HS-5 (cell line): ENCODE measurements at regions not wholly inside any gene's neighbourhood (a gene's known extent, or its start where the extent isn't known, plus 50 kb on each side); places are given as distances from the start of the nearest gene placed in this dataset.

Experiments used
- DNase-seq: peaks from one replicate; pipeline ENCODE4 v3.0.0-alpha.2; 2012; ENCODE audit warnings: low read depth

DNA sequence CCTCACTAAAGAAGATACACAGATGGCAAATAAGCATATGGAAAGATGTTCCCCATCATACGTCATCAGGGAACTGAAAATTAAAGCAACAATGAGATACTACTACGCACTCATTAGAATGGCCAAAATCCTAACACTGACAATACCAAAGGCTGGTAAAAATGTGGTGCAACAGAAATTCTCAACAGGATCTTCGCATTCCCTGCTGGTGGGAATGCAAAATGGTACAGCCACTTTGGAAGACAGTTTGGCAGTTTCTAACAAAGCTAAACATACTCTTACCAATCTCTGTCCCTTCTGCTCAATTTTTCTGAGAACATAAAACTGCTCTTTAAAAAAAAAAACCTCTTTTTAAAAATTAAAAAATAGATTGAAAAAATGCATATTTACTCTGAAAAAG, 300.2 kb downstream of the FBXW7 start:
- no peak for DNase-seq

DNA sequence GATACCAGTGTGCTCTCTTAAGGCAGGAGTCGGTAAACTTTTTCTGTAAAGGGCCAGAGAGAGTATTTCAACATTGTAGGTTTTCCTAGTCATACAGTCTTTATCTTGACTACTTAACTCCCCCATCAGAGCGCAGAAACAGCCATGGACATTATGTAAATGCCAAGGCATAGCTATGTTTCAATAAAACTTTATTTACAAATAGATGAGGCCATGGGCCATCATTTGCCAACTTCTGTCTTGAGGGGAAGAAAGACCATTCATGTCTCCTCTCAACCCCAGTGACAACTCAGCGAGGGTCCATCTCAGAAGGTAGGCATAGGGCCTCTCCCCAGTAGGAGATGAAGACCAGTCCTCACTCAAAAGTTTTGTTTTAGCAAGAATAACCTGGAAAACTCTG, 301.3 kb downstream of the FBXW7 start:
- DNase-seq, result no peak

DNA sequence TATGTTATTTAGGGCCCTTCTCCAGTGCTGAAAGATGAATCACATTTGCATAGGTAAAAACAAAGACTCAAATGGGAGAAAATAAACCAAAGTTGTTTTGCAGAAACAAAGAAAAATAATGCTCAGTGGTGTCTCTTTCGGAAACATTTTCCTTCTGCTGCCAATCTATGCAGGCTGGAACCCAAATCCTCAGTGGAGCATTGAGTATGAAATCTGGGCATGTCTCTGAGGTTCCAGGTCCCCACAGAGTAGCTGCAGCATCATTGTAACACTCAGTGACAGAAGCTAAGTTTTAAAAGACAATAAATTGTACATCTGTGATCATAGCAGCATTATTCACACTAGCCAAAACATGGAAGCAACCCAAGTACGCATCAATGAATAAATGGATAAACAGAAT, 303.6 kb downstream of the FBXW7 start:
- no peak for DNase-seq

DNA sequence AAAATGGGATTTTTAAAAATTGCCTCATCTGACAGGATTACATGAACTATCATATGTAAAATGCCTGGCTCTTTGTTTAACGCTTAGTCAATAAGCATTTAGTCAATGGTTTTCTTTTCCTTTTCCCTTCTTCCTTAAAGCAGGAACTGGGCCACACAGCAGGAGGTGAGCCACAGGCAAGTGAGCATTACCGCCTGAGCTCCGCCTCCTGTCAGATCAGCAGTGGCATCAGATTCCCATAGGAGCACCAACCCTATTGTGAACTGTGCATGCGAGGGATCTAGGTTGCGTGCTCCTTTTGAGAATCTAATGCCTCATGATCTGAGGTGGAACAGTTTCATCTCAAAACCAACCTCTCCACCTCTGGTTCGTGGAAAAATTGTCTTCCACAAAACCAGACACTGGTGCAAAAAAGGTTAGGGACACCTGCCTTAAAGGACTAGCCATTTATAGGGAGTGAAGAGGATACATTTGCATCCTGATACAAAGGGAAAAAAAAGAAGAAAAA, 306.1 kb downstream of the FBXW7 start:
- no peak for DNase-seq

DNA sequence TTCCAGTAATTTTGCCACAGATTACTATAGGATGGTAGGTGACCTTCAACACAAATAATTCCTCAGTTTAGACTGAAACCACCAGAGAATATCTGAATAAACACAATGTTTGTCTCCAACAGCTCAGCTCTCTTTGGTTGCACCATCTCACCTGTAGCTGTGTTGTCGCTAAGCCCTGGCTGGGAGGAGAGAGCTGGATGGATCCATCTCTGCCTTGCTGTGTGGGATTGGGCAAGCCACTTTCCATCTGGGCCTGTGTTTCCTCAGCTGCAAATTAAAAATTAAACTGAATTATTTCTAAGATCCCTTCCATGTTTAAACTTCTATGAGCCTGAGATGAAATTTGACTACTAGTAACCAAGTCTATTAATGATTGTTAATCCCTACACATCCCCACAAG, 310.2 kb downstream of the FBXW7 start:
- DNase-seq, result no peak

DNA sequence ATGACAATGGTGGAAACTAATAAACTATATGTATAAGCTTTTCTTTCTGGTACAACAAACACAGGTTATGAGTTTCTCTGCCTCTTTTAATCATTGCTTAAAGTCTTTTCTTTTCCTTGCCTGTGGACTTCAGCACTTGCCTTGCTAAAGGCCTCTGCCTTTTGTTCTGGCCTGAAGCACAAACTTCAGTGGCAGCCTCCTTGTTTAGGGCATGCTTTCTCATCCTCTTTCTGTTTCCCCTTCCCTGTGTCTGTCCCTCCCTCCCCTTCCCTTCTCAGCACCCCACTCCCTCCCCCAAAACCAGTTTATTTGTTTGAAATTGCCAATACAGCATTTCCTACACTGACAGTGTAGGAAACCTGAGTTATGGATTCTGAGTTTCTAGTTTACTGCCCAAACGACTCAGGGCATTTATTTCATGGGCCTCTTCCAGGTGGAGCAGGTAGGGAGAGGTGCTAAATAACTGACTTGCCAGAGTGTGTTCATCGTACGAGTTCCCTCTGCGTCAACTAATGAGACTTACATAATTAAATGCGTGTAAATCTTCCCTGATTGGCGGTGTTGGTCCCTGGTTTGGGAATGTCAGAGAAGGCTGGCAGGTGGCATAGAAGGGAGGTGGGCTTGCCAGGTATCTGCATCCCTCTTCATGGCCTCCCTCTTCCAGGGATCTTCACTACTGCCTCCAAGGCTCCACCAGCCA, 311.0 kb downstream of the FBXW7 start:
- no peak for DNase-seq

DNA sequence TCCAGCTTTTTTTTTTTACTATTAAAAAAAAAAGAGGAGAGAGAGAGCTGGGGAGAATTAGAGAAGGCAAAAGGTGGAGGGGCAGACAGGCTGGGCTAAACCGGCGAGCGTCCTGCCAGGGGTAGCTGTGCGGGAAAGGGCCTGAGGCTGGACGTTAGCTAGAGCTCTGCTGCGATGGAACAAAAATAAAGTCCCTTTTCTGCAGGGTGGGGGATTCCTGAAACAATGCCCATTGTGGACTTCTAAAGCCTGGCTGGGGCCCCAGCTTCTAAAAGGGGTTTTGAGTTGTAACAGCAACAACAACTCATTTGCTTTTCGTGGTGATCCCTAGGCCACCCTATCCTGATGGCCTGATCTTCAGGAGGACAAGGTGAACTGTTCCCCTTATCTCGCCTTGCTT, 311.7 kb downstream of the FBXW7 start:
- DNase-seq, result no peak

DNA sequence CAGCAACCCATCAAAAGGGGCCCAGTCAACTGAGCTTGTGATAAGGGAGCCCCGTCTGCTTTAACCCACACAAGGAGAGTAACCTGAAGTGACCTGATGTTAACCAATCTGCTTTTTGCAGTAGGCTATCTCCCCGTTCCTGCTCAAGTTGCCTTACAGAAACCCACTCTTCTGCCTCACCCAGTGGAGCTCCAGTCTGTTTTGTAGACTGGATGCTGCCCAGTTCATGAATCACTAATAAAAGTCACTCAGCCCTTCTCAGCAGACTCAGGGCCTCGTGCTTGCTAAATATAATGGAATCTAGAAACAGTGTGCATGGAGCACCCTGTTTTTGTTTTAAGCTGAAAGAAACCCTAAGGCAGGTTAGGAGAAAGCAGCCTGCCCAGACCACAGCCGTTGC, 312.3 kb downstream of the FBXW7 start:
- no peak for DNase-seq

DNA sequence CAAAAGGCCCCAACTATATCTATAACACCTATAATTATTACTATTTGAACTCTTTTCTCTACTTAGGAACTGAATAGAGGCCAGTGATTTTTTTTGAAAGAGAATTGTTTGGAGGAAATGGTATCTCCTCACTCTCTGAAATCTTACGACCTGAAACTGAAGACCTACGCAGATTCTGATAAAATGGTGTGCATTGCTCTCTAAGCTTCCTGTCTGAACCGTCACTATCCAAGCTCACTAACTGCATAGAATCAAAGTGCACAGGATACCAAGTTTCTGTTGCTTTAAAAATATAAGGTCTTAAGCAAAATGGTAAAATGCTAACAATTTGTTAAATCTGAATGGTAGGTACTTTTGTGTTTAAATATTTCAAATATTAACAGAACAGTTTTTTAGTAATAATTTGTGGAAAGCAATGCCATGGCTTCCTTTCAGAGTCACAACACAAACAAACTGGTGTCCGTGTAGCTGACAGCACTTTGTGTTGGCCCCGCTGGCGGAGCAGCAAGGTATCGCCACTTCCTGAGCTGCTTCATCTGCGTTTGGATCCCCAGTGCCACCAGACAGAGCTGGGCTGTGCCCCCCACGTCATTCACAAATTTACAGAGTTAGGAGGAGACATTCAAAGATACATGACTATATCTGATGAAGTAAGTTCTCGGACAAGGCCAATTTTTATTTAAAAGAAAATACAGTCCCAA, 313.9 kb downstream of the FBXW7 start:
- DNase-seq, result no peak

DNA sequence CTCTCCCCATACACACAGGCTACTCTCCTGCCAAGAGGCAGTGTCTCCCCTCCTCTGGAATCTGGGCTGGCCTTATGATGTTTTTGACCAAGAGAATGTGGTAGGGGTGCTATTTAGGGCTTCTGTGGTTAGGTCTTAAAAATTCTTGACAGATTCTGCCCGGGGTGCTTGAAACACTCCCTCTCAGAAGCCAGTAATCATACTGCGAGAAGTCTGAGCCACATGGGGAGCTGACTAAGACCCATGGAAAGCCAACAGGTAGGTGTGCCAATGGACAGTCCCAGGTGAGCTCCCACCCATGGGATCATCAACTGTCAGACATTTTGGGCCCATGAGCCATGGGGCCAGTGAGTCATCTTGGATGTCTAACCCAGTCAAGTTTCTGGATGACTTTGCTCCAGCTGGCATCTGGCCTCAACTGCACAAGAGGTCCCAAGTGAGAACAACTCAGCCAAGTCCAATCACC, 315.7 kb downstream of the FBXW7 start:
- DNase-seq, result no peak

DNA sequence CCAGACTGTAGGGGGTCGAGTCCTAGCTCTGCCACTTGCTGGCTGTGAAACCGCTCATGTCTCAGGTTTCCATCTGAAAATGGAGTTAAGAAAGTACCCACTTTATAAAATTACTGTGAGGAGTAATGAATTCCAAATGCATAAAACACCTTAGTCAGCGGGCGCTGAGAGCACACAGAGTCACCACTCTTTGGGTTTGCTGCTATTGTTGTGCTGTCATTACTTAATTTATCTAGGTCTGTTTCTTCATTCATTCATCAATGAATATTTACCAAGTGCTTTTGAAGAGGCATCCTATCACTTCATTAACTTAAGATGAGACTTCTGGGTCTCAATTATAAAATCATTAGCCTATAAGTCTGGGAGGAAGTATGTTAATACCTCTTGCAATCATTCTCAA, 317.3 kb downstream of the FBXW7 start:
- DNase-seq, result no peak

DNA sequence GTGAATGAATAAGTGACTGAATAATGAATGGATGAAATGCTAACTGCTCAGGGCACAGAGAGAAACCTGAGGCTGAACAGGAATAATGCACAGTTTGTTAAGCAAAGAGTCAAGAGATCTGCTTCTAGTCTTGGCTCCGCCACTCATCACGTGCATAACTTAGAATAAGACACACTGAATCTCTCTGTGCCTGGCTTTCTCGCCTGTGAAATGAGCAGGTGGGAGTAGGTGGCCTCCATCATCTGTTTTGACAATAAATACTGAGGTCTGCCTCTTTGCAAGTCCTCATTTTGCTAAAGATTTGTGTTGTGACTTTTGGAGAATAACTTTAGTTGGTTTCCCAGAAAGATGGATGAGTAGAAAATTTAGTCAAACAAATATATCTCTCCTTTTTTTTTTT, 318.0 kb downstream of the FBXW7 start:
- DNase-seq, result no peak

DNA sequence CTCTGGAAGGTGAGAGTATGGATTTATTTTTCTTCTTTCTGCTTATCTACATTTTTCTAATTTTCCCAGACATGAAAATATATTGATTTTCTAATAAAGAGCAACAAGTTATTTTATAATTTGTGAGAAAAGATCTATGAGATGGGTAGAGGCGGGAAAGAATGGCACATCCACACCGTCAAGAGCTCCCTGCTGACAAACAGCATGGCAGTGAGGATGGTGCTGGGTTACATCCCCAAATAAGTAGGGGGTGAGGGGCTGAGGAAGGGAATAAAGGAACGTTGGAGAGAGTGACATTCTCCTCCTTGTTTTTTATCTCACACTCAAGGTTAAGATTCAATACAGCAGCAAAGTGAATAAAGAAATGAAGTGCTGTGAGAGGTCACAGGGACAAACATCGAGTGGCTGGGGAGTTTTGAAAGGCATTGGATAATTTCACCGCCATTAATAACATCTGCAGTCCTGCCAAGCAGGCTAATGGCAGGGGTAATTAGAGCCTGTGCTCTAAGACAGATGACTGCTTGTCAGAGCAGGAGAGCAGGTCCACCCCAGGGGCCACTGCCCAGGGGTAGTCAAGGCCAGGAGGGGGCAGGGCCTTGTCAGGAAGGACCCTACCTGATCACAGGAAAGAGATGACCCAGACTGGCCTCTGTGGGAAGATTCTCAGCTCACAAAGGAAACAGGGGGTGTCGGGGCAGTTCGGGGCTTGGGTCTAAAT, 323.8 kb downstream of the FBXW7 start:
- no peak for DNase-seq

DNA sequence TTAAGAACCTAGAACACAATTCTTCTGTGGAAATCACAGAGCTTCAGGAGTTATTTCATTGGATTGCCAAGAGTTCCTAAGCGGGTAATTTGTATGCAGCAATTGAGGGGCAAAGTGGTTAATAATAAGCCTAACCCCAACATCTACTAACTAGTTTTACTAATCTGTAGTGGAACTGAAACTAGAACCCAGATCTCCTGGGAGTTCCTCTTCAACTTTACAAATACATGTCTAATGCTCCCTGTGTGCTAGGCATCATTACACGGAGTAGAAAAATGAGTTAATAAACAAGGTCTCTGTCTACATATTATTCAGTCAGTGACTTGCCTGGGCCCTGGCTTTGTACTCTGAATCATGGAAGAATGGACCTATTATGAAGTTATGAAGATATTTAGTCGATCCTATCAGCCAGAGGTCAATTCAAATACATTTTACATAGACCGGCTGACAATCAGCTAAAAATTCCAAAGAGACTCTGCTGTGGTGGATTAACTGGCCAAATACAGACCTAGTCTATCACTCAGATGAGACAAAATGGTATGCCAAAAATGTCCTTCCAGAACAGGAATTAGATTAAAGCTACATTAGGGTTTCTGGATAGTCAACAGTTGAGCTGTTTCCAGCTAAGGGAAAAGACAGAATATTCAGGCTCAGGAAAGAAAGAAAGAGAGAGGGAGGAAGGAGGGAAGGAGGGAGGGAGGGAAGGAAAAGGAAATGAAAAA, 326.0 kb downstream of the FBXW7 start:
- no peak for DNase-seq

DNA sequence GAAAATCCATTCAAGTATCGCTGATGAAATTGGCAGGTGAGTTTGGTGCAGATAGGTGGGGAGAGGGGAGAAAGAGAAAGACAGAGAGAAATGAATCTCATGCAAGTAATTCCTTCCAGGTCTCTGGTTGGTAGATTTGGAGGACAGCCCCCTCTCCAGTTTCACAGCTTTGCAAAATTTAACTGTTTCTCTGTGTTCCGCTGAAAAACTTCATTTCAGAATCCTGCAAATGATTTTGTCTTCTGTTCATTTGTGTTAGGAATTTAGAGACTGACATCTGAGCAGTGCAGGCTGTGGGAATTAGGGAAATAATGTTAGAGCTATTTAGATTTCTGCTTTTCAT, 328.5 kb downstream of the FBXW7 start:
- no peak for DNase-seq

DNA sequence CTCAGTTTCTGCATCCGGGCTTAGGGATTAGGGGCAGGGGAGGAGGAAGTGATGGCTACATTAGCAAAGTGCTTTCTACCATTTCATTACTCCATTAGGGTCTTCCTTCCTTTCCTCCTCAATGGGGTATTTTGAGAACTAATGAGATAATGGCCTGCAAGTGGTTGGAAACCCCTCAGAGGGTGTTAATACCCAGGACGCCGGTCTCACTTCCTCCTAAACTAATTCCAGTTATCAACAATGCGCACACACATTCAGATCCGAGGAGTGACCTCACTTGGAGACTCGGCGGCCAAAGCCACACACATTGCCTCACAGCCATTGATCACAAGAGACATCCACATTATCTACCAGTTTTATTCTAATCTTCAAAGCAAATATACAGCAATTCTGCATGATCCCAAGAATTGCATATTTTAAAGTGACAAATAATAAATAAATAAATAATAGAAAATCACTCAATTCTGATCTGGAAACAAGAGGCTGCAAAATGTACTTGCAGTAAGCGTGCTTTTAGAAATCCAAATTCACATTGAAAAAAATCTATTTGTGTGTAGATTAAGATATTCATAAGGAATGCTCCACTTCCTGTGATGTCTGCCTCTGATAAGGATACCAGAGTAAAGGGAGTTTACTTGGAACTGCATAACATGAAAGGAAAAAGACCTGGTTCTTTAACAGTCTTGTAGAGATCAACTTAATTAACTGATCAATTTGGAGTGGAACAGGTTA, 329.1 kb downstream of the FBXW7 start:
- no peak for DNase-seq

DNA sequence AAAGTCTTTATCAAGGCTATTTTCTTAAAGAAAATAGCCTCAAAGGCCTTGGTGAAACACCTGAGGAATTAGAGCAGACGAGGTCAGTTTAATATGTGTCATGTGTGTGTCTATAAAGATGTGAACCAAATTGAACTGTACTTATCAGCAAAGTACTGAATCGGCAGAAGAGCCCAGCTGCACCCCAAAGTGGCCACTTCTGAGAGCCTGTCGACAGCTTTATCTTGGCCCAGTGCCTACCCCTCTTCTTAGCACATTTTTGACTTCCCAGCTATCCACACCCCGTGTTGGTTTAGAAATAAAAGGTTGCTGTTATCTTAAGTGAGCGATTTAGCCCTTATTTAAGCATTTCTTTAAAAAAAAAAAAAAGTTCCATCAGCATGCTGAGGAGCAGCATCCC, 329.7 kb downstream of the FBXW7 start:
- DNase-seq, result no peak

DNA sequence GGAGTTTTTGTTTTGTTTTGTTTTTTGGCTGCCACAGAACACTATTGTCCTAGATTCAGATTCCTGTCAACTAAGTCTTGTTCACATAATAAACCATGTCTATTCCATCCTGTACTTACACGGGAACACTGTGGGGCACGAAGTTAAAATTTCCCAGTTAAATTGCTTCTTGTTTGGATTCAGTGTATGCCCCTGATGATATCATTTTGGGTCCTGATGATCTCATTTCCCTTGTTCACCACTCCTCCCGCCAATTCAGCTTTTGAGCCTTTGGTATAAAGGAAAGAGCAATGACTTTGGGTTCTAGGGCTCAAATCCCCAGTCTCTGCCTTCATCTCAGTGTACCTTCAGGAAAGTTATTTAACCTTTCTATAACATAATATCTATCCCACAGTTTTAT, 333.5 kb downstream of the FBXW7 start:
- no peak for DNase-seq

DNA sequence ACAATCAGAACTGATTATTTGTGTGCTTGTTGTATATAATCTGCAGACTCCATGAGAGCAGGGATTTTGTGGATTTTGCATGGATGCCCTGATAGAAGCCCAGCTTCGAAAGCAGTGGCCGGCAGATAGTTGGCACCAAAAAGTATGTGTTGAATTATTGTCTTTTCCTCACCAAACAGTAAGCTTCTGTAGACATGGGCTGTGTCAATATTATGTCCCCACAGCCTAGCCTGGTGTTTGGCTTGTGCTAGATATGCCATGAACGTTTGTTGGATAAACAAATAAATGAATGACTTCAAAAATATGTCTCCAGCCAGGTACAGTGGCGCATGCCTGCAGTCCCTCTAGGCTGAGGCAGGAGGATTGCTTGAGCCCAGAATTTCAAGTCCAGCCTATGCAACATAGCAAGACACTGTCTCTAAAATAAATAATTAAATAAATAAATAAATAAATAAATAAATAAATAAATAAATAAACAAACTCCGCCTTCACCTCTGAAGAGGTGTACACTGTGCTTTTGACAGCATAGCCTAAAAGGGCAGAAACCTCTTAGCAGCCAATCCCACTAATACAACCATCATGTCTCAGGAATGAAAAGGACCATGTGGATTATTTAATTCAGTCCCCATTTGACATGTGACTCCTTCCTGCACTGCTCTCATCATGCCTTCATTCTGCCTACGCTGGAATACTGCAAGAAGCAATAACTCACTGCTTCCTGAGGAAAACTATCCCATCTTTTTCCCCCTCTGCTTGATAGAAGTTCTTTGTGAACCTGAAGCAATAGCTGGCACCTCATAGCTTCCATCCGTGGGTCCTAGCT, 335.2 kb downstream of the FBXW7 start:
- DNase-seq, result no peak

DNA sequence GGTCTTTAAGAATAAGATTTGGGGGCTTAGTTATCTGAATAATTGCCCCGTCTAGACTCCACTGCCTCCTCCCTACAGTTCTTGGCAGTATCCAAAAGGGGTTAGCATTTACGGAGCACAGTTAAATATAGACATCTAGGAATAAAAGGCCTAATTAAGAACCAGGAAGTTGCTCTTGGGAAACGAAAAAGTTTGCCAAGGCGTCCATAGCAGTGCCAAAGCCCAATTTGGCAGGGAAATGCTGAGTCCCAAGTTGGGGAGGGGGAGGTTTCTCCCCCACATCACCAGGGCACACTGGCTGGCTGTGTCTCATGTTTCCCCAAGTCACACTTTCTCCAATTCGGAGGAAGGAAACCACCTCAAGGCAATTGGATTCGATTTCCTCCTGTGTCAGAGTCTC, 338.7 kb downstream of the FBXW7 start:
- no peak for DNase-seq

DNA sequence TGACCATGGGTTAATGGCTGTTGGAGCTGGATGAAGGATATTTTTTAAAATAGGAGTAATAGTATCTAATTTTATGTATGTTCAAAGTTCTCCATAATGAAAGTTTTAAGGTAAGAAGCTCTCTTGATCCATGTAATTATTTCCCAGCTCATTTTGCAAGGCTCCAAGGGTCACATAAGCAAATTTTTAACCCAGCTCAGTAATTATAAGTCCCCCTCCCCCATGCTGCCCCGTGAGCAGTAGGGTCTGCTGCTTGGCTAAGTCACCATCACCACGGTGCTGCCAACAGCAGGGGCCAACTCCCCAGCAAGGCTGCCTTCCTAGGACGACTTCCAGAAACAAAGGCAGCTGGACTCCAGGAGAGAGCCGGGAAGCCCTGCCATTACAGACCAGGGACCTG, 340.0 kb downstream of the FBXW7 start:
- DNase-seq, result no peak
